ENCODE measurements at regions not wholly inside any gene's neighbourhood (a gene's known extent, or its start where the extent isn't known, plus 50 kb on each side); places are given as distances from the start of the nearest gene placed in this dataset. TPM values are rescaled to one million over a fixed set of nuclear protein-coding genes. Genes with fewer than 3 reads are reported as not detected.
"Not testable (repeated sequence)": the region's sequence is repeated elsewhere in the genome, so short reads cannot be mapped to it uniquely, and the experiment has no call there.

GRCh38 chr5:83810511-83810910 is 89.9 kb upstream of the HAPLN1 start:
- DNase-seq (ENCODE audit: low read depth), result no peak

GRCh38 chr5:83802686-83803085 is 82.0 kb upstream of the HAPLN1 start:
- DNase-seq (ENCODE audit: low read depth), result peak; percentile 6

- no peak for DNase-seq (ENCODE audit: low read depth)
Measured at GRCh38 chr5:83800201-83800600, 79.5 kb upstream of the HAPLN1 start.

GRCh38 chr5:83799020-83799419 is 78.4 kb upstream of the HAPLN1 start:
- not testable (repeated sequence) for DNase-seq (ENCODE audit: low read depth)

GRCh38 chr5:83789371-83789770 is 68.7 kb upstream of the HAPLN1 start:
- no peak for DNase-seq (ENCODE audit: low read depth)

GRCh38 chr5:83787631-83788030 is 67.0 kb upstream of the HAPLN1 start:
- DNase-seq (ENCODE audit: low read depth), result no peak

GRCh38 chr5:83785176-83785668 is 64.6 kb upstream of the HAPLN1 start:
- no peak for DNase-seq (ENCODE audit: low read depth)

GRCh38 chr5:83780699-83781350 is 60.2 kb upstream of the HAPLN1 start:
- peak; percentile 4 for DNase-seq (ENCODE audit: low read depth)

- DNase-seq (ENCODE audit: low read depth), result peak; percentile 2
Measured at GRCh38 chr5:83777856-83778255, 57.2 kb upstream of the HAPLN1 start.

- DNase-seq (ENCODE audit: low read depth), result peak; percentile 47
Measured at GRCh38 chr5:83776437-83777031, 55.9 kb upstream of the HAPLN1 start.

Small RNA genes lying in the stretch of these regions (small RNA-seq; reads per million reads assigned to genes)
- gene RNU4-11P, result not detected

Data from HT1080 (cell line).